ENCODE measurements at regions not wholly inside any gene's neighbourhood (a gene's known extent, or its start where the extent isn't known, plus 50 kb on each side); places are given as distances from the start of the nearest gene placed in this dataset.

GRCh38 chr14:51518711-51519110 lies 133.0 kb upstream of the FRMD6 start:
- TF ChIP-seq CTCF (IDR thresholded peaks at IDR 0.05) (no peak), EP300 (IDR thresholded peaks at IDR 0.05) (no peak), POLR2AphosphoS5 (IDR thresholded peaks at IDR 0.05) (no peak), POLR2A (IDR thresholded peaks at IDR 0.05) (no peak)
